Nephron progenitor cell (in vitro differentiated cells): ENCODE measurements at regions not wholly inside any gene's neighbourhood (a gene's known extent, or its start where the extent isn't known, plus 50 kb on each side); places are given as distances from the start of the nearest gene placed in this dataset.

Source experiments
- DNase-seq: peaks from one replicate; pipeline ENCODE4 v3.0.0; 2021
- H3K27ac Mint-ChIP-seq: 2 replicates; pipeline ENCODE4 v1.8.0; 2021; ENCODE audit warnings: mild to moderate bottlenecking, moderate library complexity, mixed read lengths
- H3K27me3 Mint-ChIP-seq: 2 replicates; pipeline ENCODE4 v1.8.0; 2021; ENCODE audit warnings: mild to moderate bottlenecking, low read depth, mixed read lengths; ENCODE audit not compliant: poor library complexity
- H3K36me3 Mint-ChIP-seq: 2 replicates; pipeline ENCODE4 v1.8.0; 2021; ENCODE audit warnings: low read depth, mixed read lengths
- H3K4me1 Mint-ChIP-seq: 2 replicates; pipeline ENCODE4 v1.8.0; 2021; ENCODE audit warnings: mixed read lengths
- H3K4me3 Mint-ChIP-seq: 2 replicates; pipeline ENCODE4 v1.8.0; 2021; ENCODE audit warnings: mild to moderate bottlenecking, moderate library complexity, mixed read lengths
- H3K9me3 Mint-ChIP-seq: 2 replicates; pipeline ENCODE4 v1.8.0; 2021; ENCODE audit warnings: mild to moderate bottlenecking, moderate library complexity, mixed read lengths
- TF ChIP-seq, protein P1 (sequence below): fragments of 200-600 bp; sonication (generic); IDR thresholded peaks from 2 replicates; pipeline ENCODE4 v1.5.0; 2021; ENCODE audit warnings: antibody characterized with exemption

DNA sequence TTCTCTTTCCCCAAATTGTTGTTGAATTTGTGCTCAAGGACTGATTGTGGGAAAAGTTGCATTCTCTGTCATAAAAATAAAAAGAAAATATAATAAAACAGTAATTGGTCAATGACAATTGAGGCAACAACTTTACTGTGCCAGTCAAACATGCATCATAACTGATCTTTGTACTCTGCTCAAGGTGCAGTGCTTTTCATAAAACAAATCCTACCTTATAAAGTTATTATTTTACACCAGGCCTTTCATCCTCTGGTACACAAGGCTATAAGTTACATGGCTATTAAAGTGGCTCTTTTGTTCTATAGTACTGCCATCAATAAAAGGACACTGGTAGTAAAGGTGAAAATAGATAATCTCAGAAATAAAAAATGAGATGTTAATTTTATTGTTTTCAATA is 761.9 kb downstream of the SATB2 start:
- Mint-ChIP-seq H3K27ac (no peak overlapping the region), H3K27me3 (no peaks in the 10 kb centered on the region), H3K36me3 (no peaks in the 10 kb centered on the region), H3K9me3 (no peaks in the 10 kb centered on the region), H3K4me1 (peaks cover 17% of the 10 kb centered on the region), H3K4me3 (no peak overlapping the region)
- TF ChIP-seq, protein P1, sequence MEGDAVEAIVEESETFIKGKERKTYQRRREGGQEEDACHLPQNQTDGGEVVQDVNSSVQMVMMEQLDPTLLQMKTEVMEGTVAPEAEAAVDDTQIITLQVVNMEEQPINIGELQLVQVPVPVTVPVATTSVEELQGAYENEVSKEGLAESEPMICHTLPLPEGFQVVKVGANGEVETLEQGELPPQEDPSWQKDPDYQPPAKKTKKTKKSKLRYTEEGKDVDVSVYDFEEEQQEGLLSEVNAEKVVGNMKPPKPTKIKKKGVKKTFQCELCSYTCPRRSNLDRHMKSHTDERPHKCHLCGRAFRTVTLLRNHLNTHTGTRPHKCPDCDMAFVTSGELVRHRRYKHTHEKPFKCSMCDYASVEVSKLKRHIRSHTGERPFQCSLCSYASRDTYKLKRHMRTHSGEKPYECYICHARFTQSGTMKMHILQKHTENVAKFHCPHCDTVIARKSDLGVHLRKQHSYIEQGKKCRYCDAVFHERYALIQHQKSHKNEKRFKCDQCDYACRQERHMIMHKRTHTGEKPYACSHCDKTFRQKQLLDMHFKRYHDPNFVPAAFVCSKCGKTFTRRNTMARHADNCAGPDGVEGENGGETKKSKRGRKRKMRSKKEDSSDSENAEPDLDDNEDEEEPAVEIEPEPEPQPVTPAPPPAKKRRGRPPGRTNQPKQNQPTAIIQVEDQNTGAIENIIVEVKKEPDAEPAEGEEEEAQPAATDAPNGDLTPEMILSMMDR: no peak
- DNase-seq: no peak

DNA sequence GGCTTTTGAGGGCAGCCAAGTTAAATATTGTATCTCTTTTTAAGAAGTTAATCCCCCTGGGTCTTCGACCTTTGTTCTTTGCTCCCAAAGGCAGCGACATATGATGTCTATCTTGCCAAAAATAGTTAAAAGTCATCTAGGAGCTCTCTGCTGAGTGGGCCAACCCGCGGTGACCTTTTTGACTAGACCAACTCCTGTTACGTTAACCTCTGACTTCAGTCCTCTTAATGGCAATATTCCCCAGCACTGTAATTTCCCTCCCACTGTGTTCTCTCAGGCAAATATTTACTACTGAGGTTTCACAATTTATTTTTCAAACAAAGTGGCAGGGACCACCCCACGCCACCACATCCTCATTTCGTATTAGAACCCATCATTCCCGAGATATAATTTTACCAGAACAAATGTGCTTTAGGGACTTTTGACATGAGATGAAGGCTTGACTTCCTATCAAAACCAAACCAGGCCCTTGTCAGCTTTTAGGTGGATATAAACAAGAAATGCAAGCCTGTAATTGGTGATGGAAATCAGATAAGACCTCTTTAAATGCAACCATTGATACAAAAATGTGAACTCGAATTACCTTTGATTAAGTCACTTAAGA is 764.7 kb downstream of the SATB2 start:
- H3K9me3 Mint-ChIP-seq: peaks cover 18% of the 10 kb centered on the region
- peak overlapping the region; percentile 50 for H3K27ac Mint-ChIP-seq
- no peak overlapping the region for H3K4me3 Mint-ChIP-seq
- H3K27me3 Mint-ChIP-seq: peaks cover 4% of the 10 kb centered on the region
- no peaks in the 10 kb centered on the region for H3K36me3 Mint-ChIP-seq
- TF ChIP-seq, protein P1: no peak
- peaks cover 14% of the 10 kb centered on the region for H3K4me1 Mint-ChIP-seq
- DNase-seq: peak; percentile 7

DNA sequence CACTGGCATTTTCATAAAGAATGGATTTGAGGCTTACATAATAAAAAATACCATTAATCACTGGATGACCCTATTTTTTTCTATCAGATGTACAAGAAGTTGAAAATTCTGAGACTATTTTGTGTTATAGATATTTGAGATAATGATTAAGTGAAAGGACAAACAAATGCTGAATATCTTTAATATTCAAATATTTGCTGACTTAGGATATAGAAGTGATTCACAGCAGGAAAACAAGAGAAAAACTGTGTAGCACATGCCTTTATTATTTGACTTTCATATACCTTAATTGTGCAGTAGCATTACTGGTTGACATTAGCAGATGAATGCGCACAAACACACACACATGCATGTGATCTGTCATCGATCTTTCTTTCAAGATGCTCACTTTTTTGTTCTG is 766.5 kb downstream of the SATB2 start:
- peaks cover 4% of the 10 kb centered on the region for H3K27me3 Mint-ChIP-seq
- no peak for DNase-seq
- H3K4me3 Mint-ChIP-seq: no peak overlapping the region
- TF ChIP-seq, protein P1: no peak
- no peak overlapping the region for H3K27ac Mint-ChIP-seq
- peaks cover 22% of the 10 kb centered on the region for H3K9me3 Mint-ChIP-seq
- no peaks in the 10 kb centered on the region for H3K36me3 Mint-ChIP-seq
- peaks cover 13% of the 10 kb centered on the region for H3K4me1 Mint-ChIP-seq

DNA sequence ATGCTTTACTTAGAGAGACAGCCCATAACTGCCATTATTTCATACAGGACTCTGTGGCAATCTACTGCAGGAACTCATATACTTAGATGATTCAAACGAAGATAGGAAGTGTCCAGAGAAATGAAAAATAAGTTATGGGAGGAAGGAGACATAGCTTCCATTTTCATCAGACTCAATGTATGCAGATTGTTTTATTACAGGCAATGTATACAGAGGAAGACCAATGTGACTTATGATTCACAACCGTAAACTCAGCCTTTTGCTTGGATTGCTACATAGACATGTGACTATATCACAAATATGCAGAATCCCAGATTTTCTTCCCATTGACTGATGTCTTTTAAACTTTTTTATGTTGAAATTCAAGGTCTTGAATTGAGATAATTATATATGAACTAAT is 793.4 kb downstream of the SATB2 start:
- DNase-seq: no peak
- H3K27ac Mint-ChIP-seq: no peak overlapping the region

DNA sequence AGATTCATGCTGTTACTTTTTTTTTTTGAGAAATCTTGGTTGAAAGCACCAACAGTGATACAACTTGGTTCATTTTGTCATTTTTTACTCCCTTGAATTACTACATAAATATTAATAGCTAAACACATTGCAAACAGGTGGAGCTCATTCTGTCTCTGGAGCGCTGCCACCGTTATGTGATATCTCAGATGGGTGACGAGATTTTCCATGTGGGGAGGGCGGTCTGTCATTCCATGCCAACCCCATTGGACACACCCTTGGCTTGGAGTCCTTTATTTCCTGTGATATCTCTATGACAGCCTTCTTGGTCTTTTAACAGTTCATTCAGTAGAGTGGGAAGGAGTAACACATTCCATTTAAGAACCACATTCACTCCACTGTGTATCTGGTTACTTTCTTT is 794.8 kb downstream of the SATB2 start:
- DNase-seq: no peak
- Mint-ChIP-seq H3K4me3 (no peak overlapping the region), H3K9me3 (no peaks in the 10 kb centered on the region), H3K36me3 (no peaks in the 10 kb centered on the region), H3K27ac (no peak overlapping the region), H3K4me1 (peaks cover 1% of the 10 kb centered on the region), H3K27me3 (no peaks in the 10 kb centered on the region)
- TF ChIP-seq, protein P1: no peak

More for the DNA sequence above, 793.4 kb downstream of the SATB2 start:
- Mint-ChIP-seq H3K36me3 (no peaks in the 10 kb centered on the region), H3K27me3 (peaks cover 5% of the 10 kb centered on the region), H3K4me3 (no peak overlapping the region), H3K4me1 (no peaks in the 10 kb centered on the region), H3K9me3 (no peaks in the 10 kb centered on the region)
- TF ChIP-seq, protein P1: no peak

DNA sequence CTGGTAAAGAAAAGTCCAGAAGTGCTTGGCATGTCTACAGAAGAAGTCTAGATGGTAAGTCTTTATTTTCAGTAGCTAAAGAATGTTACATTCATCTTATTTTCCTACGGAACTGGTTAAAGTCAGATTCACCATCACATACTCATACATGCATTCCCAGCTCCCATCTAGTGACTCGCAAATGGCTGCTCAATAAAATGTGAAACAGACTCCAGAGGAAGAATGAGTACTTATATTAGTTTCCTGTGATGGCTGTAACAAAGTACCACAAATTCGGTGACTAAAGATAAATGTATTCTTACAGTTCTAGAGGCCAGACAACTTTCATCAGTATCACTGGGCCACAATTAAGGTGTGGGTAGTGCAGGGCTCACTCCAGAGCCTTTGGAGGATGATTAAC is 797.2 kb downstream of the SATB2 start:
- H3K27me3 Mint-ChIP-seq: no peaks in the 10 kb centered on the region
- no peak overlapping the region for H3K4me3 Mint-ChIP-seq
- TF ChIP-seq, protein P1: no peak
- peaks cover 11% of the 10 kb centered on the region for H3K4me1 Mint-ChIP-seq
- no peaks in the 10 kb centered on the region for H3K36me3 Mint-ChIP-seq
- no peak overlapping the region for H3K27ac Mint-ChIP-seq
- no peaks in the 10 kb centered on the region for H3K9me3 Mint-ChIP-seq
- DNase-seq: no peak
